ENCODE measurements at regions not wholly inside any gene's neighbourhood (a gene's known extent, or its start where the extent isn't known, plus 50 kb on each side); places are given as distances from the start of the nearest gene placed in this dataset.

GRCh38 chr19:23509686-23510450 is 114.6 kb upstream of the ZNF91 start:
- no peak overlapping the region for H3K4me3 ChIP-seq (ENCODE audit: low read depth, low read length)
- TF ChIP-seq, protein P1, sequence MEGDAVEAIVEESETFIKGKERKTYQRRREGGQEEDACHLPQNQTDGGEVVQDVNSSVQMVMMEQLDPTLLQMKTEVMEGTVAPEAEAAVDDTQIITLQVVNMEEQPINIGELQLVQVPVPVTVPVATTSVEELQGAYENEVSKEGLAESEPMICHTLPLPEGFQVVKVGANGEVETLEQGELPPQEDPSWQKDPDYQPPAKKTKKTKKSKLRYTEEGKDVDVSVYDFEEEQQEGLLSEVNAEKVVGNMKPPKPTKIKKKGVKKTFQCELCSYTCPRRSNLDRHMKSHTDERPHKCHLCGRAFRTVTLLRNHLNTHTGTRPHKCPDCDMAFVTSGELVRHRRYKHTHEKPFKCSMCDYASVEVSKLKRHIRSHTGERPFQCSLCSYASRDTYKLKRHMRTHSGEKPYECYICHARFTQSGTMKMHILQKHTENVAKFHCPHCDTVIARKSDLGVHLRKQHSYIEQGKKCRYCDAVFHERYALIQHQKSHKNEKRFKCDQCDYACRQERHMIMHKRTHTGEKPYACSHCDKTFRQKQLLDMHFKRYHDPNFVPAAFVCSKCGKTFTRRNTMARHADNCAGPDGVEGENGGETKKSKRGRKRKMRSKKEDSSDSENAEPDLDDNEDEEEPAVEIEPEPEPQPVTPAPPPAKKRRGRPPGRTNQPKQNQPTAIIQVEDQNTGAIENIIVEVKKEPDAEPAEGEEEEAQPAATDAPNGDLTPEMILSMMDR (IDR thresholded peaks at IDR 0.05; ENCODE audit: control insufficient read depth, extremely low read depth, insufficient read depth), result no peak

DNA sequence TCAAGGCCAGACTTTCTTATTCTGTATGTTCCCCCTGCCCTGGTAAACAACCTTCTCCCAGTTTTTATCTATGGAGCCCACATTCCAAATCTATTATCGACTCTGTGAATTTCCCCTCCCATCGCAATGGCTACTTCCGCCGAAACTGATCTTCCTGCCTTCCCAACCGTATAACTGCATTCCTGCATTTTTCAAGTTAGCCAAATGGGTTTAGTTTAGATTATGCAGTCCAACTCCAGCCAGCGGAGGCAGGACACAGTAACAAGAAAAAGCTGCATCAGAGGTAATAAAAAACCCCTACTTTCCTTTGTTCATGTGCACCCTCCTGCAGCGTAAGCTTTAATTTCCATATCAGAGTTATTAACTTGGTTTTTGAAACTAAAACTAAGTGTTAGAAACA is 112.2 kb upstream of the ZNF91 start:
- TF ChIP-seq, protein P1 (IDR thresholded peaks at IDR 0.05; ENCODE audit: control insufficient read depth, extremely low read depth, insufficient read depth), result no peak
- H3K4me3 ChIP-seq (ENCODE audit: low read depth, low read length), result no peak overlapping the region
- DNase-seq (ENCODE audit: low read depth), result no peak

More at GRCh38 chr19:23509686-23510450, 114.6 kb upstream of the ZNF91 start:
- DNase-seq (ENCODE audit: low read depth), result no peak

DNA sequence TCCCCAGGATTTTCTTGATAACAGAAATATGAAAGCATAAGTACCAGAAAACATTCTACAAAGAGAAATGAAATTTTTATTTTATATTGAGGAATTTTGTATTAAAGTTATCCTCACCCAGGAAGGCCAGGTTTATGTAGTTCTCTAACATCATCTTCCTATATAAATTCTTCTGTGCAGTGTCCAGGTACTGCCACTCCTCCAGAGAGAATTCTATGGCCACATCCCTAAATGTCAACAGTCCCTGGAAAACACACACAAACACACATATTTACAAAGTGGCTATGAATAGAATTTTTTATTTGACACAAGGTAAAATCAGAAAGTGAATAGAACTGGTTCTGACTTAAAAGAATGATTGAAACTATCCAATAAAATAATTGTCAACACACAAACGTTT is 110.5 kb upstream of the ZNF91 start:
- no peak overlapping the region for H3K4me3 ChIP-seq (ENCODE audit: low read depth, low read length)
- DNase-seq (ENCODE audit: low read depth), result no peak
- TF ChIP-seq, protein P1 (IDR thresholded peaks at IDR 0.05; ENCODE audit: control insufficient read depth, extremely low read depth, insufficient read depth), result no peak

DNA sequence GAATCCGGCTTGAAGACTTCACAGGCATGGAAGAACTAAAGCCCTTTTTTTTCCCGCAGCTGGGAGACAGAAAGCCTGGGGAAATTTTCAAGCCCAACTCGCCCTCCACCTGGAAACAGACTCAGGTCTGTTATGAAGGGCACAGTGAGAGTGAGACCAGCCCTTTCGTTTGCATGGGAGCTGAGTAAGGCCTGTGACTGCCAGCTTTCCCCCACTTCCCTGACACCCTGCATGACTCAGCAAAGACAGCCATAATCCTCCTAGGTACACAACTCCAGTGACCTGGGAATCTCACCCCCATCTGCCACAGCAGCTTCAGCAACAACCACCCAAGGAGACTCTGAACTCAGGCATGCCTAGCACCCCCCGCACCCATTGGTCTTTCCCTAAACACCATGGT is 87.6 kb upstream of the ZNF91 start:
- H3K4me3 ChIP-seq (ENCODE audit: low read depth, low read length), result no peak overlapping the region
- DNase-seq (ENCODE audit: low read depth), result no peak
- TF ChIP-seq, protein P1 (IDR thresholded peaks at IDR 0.05; ENCODE audit: control insufficient read depth, extremely low read depth, insufficient read depth), result no peak

DNA sequence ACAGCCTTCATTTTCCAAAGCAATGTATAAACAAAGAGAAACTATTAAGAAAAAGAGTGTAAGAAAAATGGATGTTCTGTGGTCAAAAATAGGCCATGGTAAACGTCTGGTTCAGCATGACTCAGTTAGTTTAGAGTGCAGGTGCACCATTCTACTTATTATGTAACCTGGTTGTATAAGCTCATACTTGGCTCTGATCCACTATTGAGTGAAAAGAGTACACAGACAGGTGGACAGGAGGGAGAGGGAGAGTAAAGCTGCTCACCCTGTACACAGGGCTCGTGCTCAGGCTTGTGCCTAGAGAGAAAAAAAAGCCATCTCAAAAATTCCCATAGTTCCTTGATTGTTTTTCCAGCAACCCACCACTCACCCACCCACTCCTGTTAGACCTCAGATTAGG is 85.8 kb upstream of the ZNF91 start:
- DNase-seq (ENCODE audit: low read depth), result peak; percentile 66
- H3K4me3 ChIP-seq (ENCODE audit: low read depth, low read length), result no peak overlapping the region
- TF ChIP-seq, protein P1 (IDR thresholded peaks at IDR 0.05; ENCODE audit: control insufficient read depth, extremely low read depth, insufficient read depth), result no peak

GRCh38 chr19:23475477-23475876 is 80.2 kb upstream of the ZNF91 start:
- no peak for DNase-seq (ENCODE audit: low read depth)
- H3K4me3 ChIP-seq (ENCODE audit: low read depth, low read length), result no peak overlapping the region
- TF ChIP-seq, protein P1 (IDR thresholded peaks at IDR 0.05; ENCODE audit: control insufficient read depth, extremely low read depth, insufficient read depth), result no peak

DNA sequence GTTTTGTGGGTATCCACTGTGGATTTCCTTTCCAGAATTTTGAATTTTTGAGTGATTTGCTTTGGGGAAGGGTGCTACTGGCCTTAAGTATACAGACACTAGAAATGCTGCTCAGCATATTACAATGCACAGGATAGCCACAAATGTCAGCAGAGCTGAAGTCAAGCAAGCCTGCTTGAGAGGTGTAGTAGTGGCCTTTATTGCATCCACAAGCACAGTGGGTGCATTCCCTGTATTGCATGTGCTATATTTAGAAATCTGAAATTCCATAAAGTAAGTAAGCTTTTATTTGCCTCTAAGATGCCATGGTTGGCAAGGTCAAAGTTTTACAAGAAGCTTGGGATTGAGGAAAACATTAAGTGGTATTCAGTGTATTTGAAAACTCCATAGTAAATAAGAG is 79.5 kb upstream of the ZNF91 start:
- TF ChIP-seq, protein P1 (IDR thresholded peaks at IDR 0.05; ENCODE audit: control insufficient read depth, extremely low read depth, insufficient read depth), result no peak
- H3K4me3 ChIP-seq (ENCODE audit: low read depth, low read length), result no peak overlapping the region
- no peak for DNase-seq (ENCODE audit: low read depth)
